ENCODE measurements at regions not wholly inside any gene's neighbourhood (a gene's known extent, or its start where the extent isn't known, plus 50 kb on each side); places are given as distances from the start of the nearest gene placed in this dataset.
A peak's percentile ranks its signal among the peaks of the same experiment; 100 is the strongest.

DNA sequence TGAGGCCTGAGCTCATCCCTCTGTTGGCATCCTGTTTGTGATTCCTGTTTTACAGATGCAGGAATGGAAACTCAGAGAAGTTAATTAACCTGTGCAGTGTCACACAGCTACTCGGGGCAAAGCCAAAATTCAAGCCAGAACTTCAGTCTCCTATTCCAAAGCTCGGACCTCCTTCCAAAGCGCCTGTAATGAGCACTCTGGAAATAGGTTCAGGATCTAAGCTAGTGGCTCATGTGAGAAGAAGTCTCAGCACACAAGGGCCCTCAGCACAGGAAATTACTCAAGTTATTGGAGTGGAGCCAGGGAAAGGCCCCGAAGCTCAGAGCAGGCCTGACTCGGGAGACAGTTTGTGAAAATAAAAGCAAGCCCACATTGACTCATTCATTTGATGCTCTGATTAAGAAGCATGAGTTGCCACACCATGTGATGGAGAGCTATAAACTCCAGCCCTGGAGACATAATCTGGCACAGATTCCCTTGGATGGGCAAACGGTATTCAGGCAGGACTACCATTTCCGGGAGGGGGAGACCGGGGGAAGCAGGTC lies 50.6 kb upstream of the LYST start:
- FAIRE-seq (no peak), ATAC-seq (no peak), DNase-seq (ENCODE audit: extremely low read depth in 1 of 4, low spot score in 3 of 4) (peak in 1 of 4 experiments; percentile 9)
- H3K9me1 ChIP-seq (ENCODE audit: control insufficient read depth, insufficient read depth, low read length), result no peaks in the 10 kb centered on the region
- ChIA-PET CTCF (ENCODE audit: low intra/inter-chr PET ratio) (no interaction called here), POLR2A (interaction anchor here (0.5 to 1.1 kb wide), 3 partner anchors 8 to 182 kb away, joined by 3 to 4 read pairs (median 3); no protein-coding TSS in a partner anchor)
- in situ Hi-C loops (cut with MboI) (no loop called here), intact Hi-C loops (cut with micrococcal nuclease) (no loop called here)
- no peaks in the 10 kb centered on the region for H3K79me2 ChIP-seq (ENCODE audit: control insufficient read depth, insufficient read depth, low read length)
- no peak overlapping the region for H3K4me3 ChIP-seq
- H3K4me2 ChIP-seq (ENCODE audit: insufficient read depth, low read length), result no peak overlapping the region
- no TSS peak for BruUV-seq (replicated peaks)
- H3K9me3 ChIP-seq (replicated peaks; ENCODE audit: control insufficient read depth, insufficient read depth, low read depth, low read length), result no peaks in the 10 kb centered on the region
- H3K4me1 ChIP-seq (replicated peaks in 1 of 2; ENCODE audit: control insufficient read depth in 2 of 2, insufficient read depth in 2 of 2, low read length in 2 of 2), result no peaks in the 10 kb centered on the region
- H4K20me1 ChIP-seq (replicated peaks; ENCODE audit: control insufficient read depth, insufficient read depth, low read length), result no peaks in the 10 kb centered on the region
- H3K27ac ChIP-seq (ENCODE audit: extremely low read depth, low read depth, low read length), result no peak overlapping the region
- no peak overlapping the region for H2AFZ ChIP-seq (ENCODE audit: low read depth, low read length)
- 2% methylated on average over 8 of the region's 8 CpGs for WGBS (ENCODE audit: insufficient coverage, low coverage, missing lambda C conversion rate)
- no peak overlapping the region for H3K9ac ChIP-seq (ENCODE audit: insufficient read depth in 1 of 2, low read depth in 2 of 2, low read length in 2 of 2)
- H3K27me3 ChIP-seq (ENCODE audit: control insufficient read depth in 2 of 2, insufficient read depth in 2 of 2, low read length in 2 of 2), result peaks cover 36 to 53% of the 10 kb centered on the region in 2 experiments; a peak in 4 of 5 replicates
- H3K36me3 ChIP-seq (ENCODE audit: control insufficient read depth, insufficient read depth, low read length), result no peaks in the 10 kb centered on the region
- TF ChIP-seq, protein P1, sequence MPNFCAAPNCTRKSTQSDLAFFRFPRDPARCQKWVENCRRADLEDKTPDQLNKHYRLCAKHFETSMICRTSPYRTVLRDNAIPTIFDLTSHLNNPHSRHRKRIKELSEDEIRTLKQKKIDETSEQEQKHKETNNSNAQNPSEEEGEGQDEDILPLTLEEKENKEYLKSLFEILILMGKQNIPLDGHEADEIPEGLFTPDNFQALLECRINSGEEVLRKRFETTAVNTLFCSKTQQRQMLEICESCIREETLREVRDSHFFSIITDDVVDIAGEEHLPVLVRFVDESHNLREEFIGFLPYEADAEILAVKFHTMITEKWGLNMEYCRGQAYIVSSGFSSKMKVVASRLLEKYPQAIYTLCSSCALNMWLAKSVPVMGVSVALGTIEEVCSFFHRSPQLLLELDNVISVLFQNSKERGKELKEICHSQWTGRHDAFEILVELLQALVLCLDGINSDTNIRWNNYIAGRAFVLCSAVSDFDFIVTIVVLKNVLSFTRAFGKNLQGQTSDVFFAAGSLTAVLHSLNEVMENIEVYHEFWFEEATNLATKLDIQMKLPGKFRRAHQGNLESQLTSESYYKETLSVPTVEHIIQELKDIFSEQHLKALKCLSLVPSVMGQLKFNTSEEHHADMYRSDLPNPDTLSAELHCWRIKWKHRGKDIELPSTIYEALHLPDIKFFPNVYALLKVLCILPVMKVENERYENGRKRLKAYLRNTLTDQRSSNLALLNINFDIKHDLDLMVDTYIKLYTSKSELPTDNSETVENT (CRISPR knock-in tag; IDR thresholded peaks at IDR 0.05), result no peak
- TF ChIP-seq RCOR1 (IDR thresholded peaks at IDR 0.05; ENCODE audit: borderline replicate concordance in 1 of 2, low read depth in 2 of 2, low read length in 2 of 2) (no peak), MYC (IDR thresholded peaks at IDR 0.05; ENCODE audit: low read depth, low read length) (no peak), MYC (CRISPR knock-in tag; IDR thresholded peaks at IDR 0.05; ENCODE audit: borderline replicate concordance, low read depth) (no peak), NR1H2 (CRISPR knock-in tag; IDR thresholded peaks at IDR 0.05) (no peak), MEIS2 (IDR thresholded peaks at IDR 0.05; ENCODE audit: partially characterized antibody) (no peak), MED1 (CRISPR knock-in tag; IDR thresholded peaks at IDR 0.05; ENCODE audit: borderline replicate concordance) (no peak), MAZ (CRISPR knock-in tag; conservative IDR thresholded peaks at IDR 0.05 in 1 of 2, IDR thresholded peaks at IDR 0.05 in 1 of 2) (no peak), ATF7 (IDR thresholded peaks at IDR 0.05) (no peak), ZNF280A (IDR thresholded peaks at IDR 0.05; ENCODE audit: low read depth, partially characterized antibody) (no peak), AFF1 (IDR thresholded peaks at IDR 0.05; ENCODE audit: low read depth in 1 of 2, partially characterized antibody in 2 of 2) (no peak), BHLHE40 (IDR thresholded peaks at IDR 0.05; ENCODE audit: low read length) (no peak), GATAD2B (IDR thresholded peaks at IDR 0.05; ENCODE audit: borderline replicate concordance) (no peak)
- TF ChIP-seq, protein P2, sequence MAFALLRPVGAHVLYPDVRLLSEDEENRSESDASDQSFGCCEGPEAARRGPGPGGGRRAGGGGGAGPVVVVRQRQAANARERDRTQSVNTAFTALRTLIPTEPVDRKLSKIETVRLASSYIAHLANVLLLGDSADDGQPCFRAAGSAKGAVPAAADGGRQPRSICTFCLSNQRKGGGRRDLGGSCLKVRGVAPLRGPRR (CRISPR knock-in tag; IDR thresholded peaks at IDR 0.05), result no peak
